CD8-positive, alpha-beta memory T cell (primary cell): ENCODE measurements at regions not wholly inside any gene's neighbourhood (a gene's known extent, or its start where the extent isn't known, plus 50 kb on each side); places are given as distances from the start of the nearest gene placed in this dataset.
"Not testable (repeated sequence)": the region's sequence is repeated elsewhere in the genome, so short reads cannot be mapped to it uniquely, and the experiment has no call there.

Experiments
- CTCF ChIA-PET: fragments of 350-600 bp; sonication (Branson Sonifier 250); formaldehyde crosslinking; loops from one replicate; lab custom pipeline; 2021; ENCODE audit warnings: antibody characterized with exemption; lab: Charles Lee
- POLR2A ChIA-PET: fragments of 350-600 bp; sonication (Branson Sonifier 250); formaldehyde crosslinking; loops from one replicate; lab custom pipeline; 2021; ENCODE audit warnings: antibody characterized with exemption; lab: Charles Lee
- DNase-seq, 5 donors: peaks; one replicate each; pipeline versions ENCODE4 v3.0.0 to v3.0.0-alpha.2; 2020 to 2022; ENCODE audit warnings: mixed read lengths in 1 of 5
- H3K27ac ChIP-seq: one replicate; pipeline ENCODE4 v1.7.0; 2013; ENCODE audit warnings: low read depth, mild to moderate bottlenecking, low read length, moderate library complexity
- H3K27me3 ChIP-seq: 2 replicates; pipeline ENCODE4 v1.7.0; 2013; ENCODE audit warnings: low read length, mild to moderate bottlenecking; ENCODE audit not compliant: insufficient read depth, poor library complexity, severe bottlenecking
- H3K36me3 ChIP-seq: 2 replicates; pipeline ENCODE4 v1.7.0; 2013; ENCODE audit warnings: mild to moderate bottlenecking, low read length, moderate library complexity; ENCODE audit not compliant: insufficient read depth
- H3K4me1 ChIP-seq: 2 replicates; pipeline ENCODE4 v1.7.0; 2013; ENCODE audit warnings: mild to moderate bottlenecking, low read length, moderate library complexity; ENCODE audit not compliant: insufficient read depth
- H3K4me3 ChIP-seq: 2 replicates; pipeline ENCODE4 v1.7.0; 2013; ENCODE audit warnings: mild to moderate bottlenecking, low read length
- H3K9me3 ChIP-seq: 2 replicates; pipeline ENCODE4 v1.7.0; 2013; ENCODE audit warnings: mild to moderate bottlenecking, low read length
- H3K27ac Mint-ChIP-seq, 8 donors: one replicate each; pipeline ENCODE4 v1.8.0; 2020 to 2021; ENCODE audit warnings: mixed read lengths in 8 of 8, mild to moderate bottlenecking in 6 of 8, inconsistent platforms in 3 of 8, moderate library complexity in 3 of 8
- H3K27me3 Mint-ChIP-seq, 2 donors: one replicate each; pipeline ENCODE4 v1.8.0; 2020 to 2021; ENCODE audit warnings: mixed read lengths in 2 of 2, mild to moderate bottlenecking in 1 of 2, moderate library complexity in 1 of 2
- H3K36me3 Mint-ChIP-seq, 3 donors: one replicate each; pipeline ENCODE4 v1.8.0; 2020 to 2021; ENCODE audit warnings: mixed read lengths in 3 of 3, inconsistent platforms in 1 of 3, mild to moderate bottlenecking in 1 of 3
- H3K4me1 Mint-ChIP-seq, 3 donors: one replicate each; pipeline ENCODE4 v1.8.0; 2020 to 2021; ENCODE audit warnings: mixed read lengths in 3 of 3, inconsistent platforms in 1 of 3, mild to moderate bottlenecking in 1 of 3
- H3K4me3 Mint-ChIP-seq, 7 donors: one replicate each; pipeline ENCODE4 v1.8.0; 2020 to 2021; ENCODE audit warnings: mixed read lengths in 7 of 7, mild to moderate bottlenecking in 6 of 7, moderate library complexity in 4 of 7, inconsistent platforms in 2 of 7
- H3K9me3 Mint-ChIP-seq, 5 donors: one replicate each; pipeline ENCODE4 v1.8.0; 2020 to 2022; ENCODE audit warnings: mixed read lengths in 5 of 5, mild to moderate bottlenecking in 3 of 5, moderate library complexity in 2 of 5, inconsistent platforms in 1 of 5

GRCh38 chr10:22467393-22467792 lies 122.1 kb downstream of the SPAG6 start:
- DNase-seq, H3K9me3 Mint-ChIP-seq, H3K27me3 Mint-ChIP-seq, H3K4me3 ChIP-seq, H3K27ac ChIP-seq, H3K4me3 Mint-ChIP-seq, H3K4me1 ChIP-seq, H3K27ac Mint-ChIP-seq, H3K36me3 ChIP-seq, H3K36me3 Mint-ChIP-seq, H3K27me3 ChIP-seq, H3K4me1 Mint-ChIP-seq, POLR2A ChIA-PET, H3K9me3 ChIP-seq: not testable (repeated sequence)
- CTCF ChIA-PET, result interaction anchor here (1.1 kb wide), 1 partner anchor 30 kb away, joined by 3 read pairs; no protein-coding TSS in a partner anchor

GRCh38 chr10:22468570-22469320 lies 123.4 kb downstream of the SPAG6 start:
- no peaks in the 10 kb centered on the region for H3K9me3 Mint-ChIP-seq
- H3K36me3 ChIP-seq, result no peaks in the 10 kb centered on the region
- no peak overlapping the region for H3K4me3 ChIP-seq
- POLR2A ChIA-PET, result no interaction called here
- no peak for DNase-seq
- CTCF ChIA-PET, result no interaction called here
- H3K36me3 Mint-ChIP-seq, result no peaks in the 10 kb centered on the region
- peaks cover 8 to 18% of the 10 kb centered on the region in 2 donors for H3K27me3 Mint-ChIP-seq
- H3K9me3 ChIP-seq, result no peaks in the 10 kb centered on the region
- H3K4me1 Mint-ChIP-seq, result no peaks in the 10 kb centered on the region
- H3K27me3 ChIP-seq, result peaks cover 3% of the 10 kb centered on the region
- no peaks in the 10 kb centered on the region for H3K4me1 ChIP-seq
- no peak overlapping the region for H3K27ac Mint-ChIP-seq
- H3K4me3 Mint-ChIP-seq, result no peak overlapping the region
- no peak overlapping the region for H3K27ac ChIP-seq

- H3K9me3 ChIP-seq, result no peaks in the 10 kb centered on the region
- no peak overlapping the region for H3K27ac ChIP-seq
- DNase-seq, result no peak
- no peak overlapping the region for H3K4me3 ChIP-seq
- Mint-ChIP-seq H3K4me3 (no peak overlapping the region), H3K36me3 (no peaks in the 10 kb centered on the region), H3K4me1 (peaks cover 8 to 12% (median 12%) of the 10 kb centered on the region in 3 donors), H3K27ac (no peak overlapping the region), H3K9me3 (peaks cover 0 to 2% (median 0%) of the 10 kb centered on the region in 5 donors), H3K27me3 (peaks cover 25 to 51% of the 10 kb centered on the region in 2 donors)
- no peaks in the 10 kb centered on the region for H3K36me3 ChIP-seq
- H3K4me1 ChIP-seq, result peaks cover 11% of the 10 kb centered on the region
- ChIA-PET CTCF (no interaction called here), POLR2A (no interaction called here)
- H3K27me3 ChIP-seq, result peaks cover 35% of the 10 kb centered on the region
Observed at GRCh38 chr10:22473044-22473443, 127.7 kb downstream of the SPAG6 start.

- no peaks in the 10 kb centered on the region for H3K9me3 ChIP-seq
- H3K4me3 Mint-ChIP-seq, result no peak overlapping the region
- CTCF ChIA-PET, result interaction anchor here (1.9 kb wide), 1 partner anchor 15 kb away, joined by 6 read pairs; no protein-coding TSS in a partner anchor
- H3K27ac ChIP-seq, result no peak overlapping the region
- no peak overlapping the region for H3K27ac Mint-ChIP-seq
- H3K4me1 Mint-ChIP-seq, result peaks cover 10 to 12% (median 12%) of the 10 kb centered on the region in 3 donors
- H3K4me1 ChIP-seq, result peaks cover 11% of the 10 kb centered on the region
- H3K9me3 Mint-ChIP-seq, result peaks cover 0 to 2% (median 0%) of the 10 kb centered on the region in 5 donors
- H3K27me3 Mint-ChIP-seq, result peaks cover 28 to 55% of the 10 kb centered on the region in 2 donors
- POLR2A ChIA-PET, result no interaction called here
- H3K36me3 ChIP-seq, result no peaks in the 10 kb centered on the region
- H3K4me3 ChIP-seq, result no peak overlapping the region
- H3K36me3 Mint-ChIP-seq, result no peaks in the 10 kb centered on the region
- H3K27me3 ChIP-seq, result peaks cover 35% of the 10 kb centered on the region
- DNase-seq, result no peak
Observed at GRCh38 chr10:22473459-22473858, 128.2 kb downstream of the SPAG6 start.

- Histone ChIP-seq H3K27ac (no peak overlapping the region), H3K4me3 (peak overlapping the region; percentile 32), H3K9me3 (no peaks in the 10 kb centered on the region), H3K27me3 (peaks cover 35% of the 10 kb centered on the region), H3K36me3 (no peaks in the 10 kb centered on the region), H3K4me1 (peaks cover 11% of the 10 kb centered on the region)
- CTCF ChIA-PET, result interaction anchor here (1.1 to 1.3 kb wide), 2 partner anchors 24 to 43 kb away, joined by 3 read pairs; no protein-coding TSS in a partner anchor
- peaks cover 0 to 2% (median 0%) of the 10 kb centered on the region in 3 donors for H3K36me3 Mint-ChIP-seq
- H3K4me1 Mint-ChIP-seq, result peaks cover 10 to 12% (median 12%) of the 10 kb centered on the region in 3 donors
- peak in 2 of 5 donors; percentile 7 to 10 for DNase-seq
- H3K27ac Mint-ChIP-seq, result peak overlapping the region in 3 of 8 donors; percentile 62 to 84 (median 75)
- peaks cover 35 to 72% of the 10 kb centered on the region in 2 donors for H3K27me3 Mint-ChIP-seq
- peak overlapping the region; percentile 58 to 92 (median 86) for H3K4me3 Mint-ChIP-seq
- POLR2A ChIA-PET, result no interaction called here
- peaks cover 0 to 2% (median 0%) of the 10 kb centered on the region in 5 donors for H3K9me3 Mint-ChIP-seq
Observed at GRCh38 chr10:22475651-22476600, 130.6 kb downstream of the SPAG6 start.

- no peaks in the 10 kb centered on the region for H3K9me3 ChIP-seq
- H3K4me1 ChIP-seq, result peaks cover 11% of the 10 kb centered on the region
- Mint-ChIP-seq H3K27ac (no peak overlapping the region), H3K4me3 (peak overlapping the region in 6 of 7 donors; percentile 39 to 79 (median 52)), H3K4me1 (peaks cover 10 to 12% (median 12%) of the 10 kb centered on the region in 3 donors), H3K27me3 (peaks cover 31 to 73% of the 10 kb centered on the region in 2 donors), H3K36me3 (peaks cover 0 to 3% (median 1%) of the 10 kb centered on the region in 3 donors), H3K9me3 (peaks cover 0 to 2% (median 0%) of the 10 kb centered on the region in 5 donors)
- CTCF ChIA-PET, result interaction anchor here (1.1 kb wide), 1 partner anchor 43 kb away, joined by 3 read pairs; no protein-coding TSS in a partner anchor
- no peak overlapping the region for H3K4me3 ChIP-seq
- POLR2A ChIA-PET, result no interaction called here
- H3K27ac ChIP-seq, result no peak overlapping the region
- no peak for DNase-seq
- peaks cover 35% of the 10 kb centered on the region for H3K27me3 ChIP-seq
- H3K36me3 ChIP-seq, result no peaks in the 10 kb centered on the region
Observed at GRCh38 chr10:22476601-22477321, 131.5 kb downstream of the SPAG6 start.

GRCh38 chr10:22477334-22478287 lies 132.3 kb downstream of the SPAG6 start:
- no peak for DNase-seq
- peaks cover 29 to 67% of the 10 kb centered on the region in 2 donors for H3K27me3 Mint-ChIP-seq

More at GRCh38 chr10:22477334-22478287, 132.3 kb downstream of the SPAG6 start:
- H3K36me3 Mint-ChIP-seq, result peaks cover 0 to 3% (median 2%) of the 10 kb centered on the region in 3 donors
- Histone ChIP-seq H3K36me3 (no peaks in the 10 kb centered on the region), H3K4me1 (peaks cover 11% of the 10 kb centered on the region), H3K4me3 (no peak overlapping the region), H3K9me3 (no peaks in the 10 kb centered on the region), H3K27ac (no peak overlapping the region), H3K27me3 (peaks cover 35% of the 10 kb centered on the region)
- H3K4me3 Mint-ChIP-seq, result peak overlapping the region in 6 of 7 donors; percentile 10 to 79 (median 46)
- H3K9me3 Mint-ChIP-seq, result peaks cover 0 to 2% (median 0%) of the 10 kb centered on the region in 5 donors
- H3K27ac Mint-ChIP-seq, result no peak overlapping the region
- ChIA-PET POLR2A (no interaction called here), CTCF (no interaction called here)
- H3K4me1 Mint-ChIP-seq, result peaks cover 12 to 17% (median 12%) of the 10 kb centered on the region in 3 donors
